LNCaP clone FGC (cell line): ENCODE measurements at regions not wholly inside any gene's neighbourhood (a gene's known extent, or its start where the extent isn't known, plus 50 kb on each side); places are given as distances from the start of the nearest gene placed in this dataset.
"Not testable (repeated sequence)": the region's sequence is repeated elsewhere in the genome, so short reads cannot be mapped to it uniquely, and the experiment has no call there.

Source experiments
- DNase-seq: peaks from one replicate; pipeline ENCODE4 v3.0.0-alpha.2; 2011; ENCODE audit warnings: low read depth
- H3K4me3 ChIP-seq: 2 replicates; pipeline ENCODE4 v1.5.1; 2011; ENCODE audit warnings: mild to moderate bottlenecking, low read depth, low read length, control low read depth
- TF ChIP-seq, protein P1 (sequence below): IDR thresholded peaks from 2 replicates; pipeline ENCODE4 v1.5.1; 2012; ENCODE audit warnings: mild to moderate bottlenecking; ENCODE audit not compliant: control insufficient read depth, insufficient read depth; ENCODE audit errors: extremely low read depth

DNA sequence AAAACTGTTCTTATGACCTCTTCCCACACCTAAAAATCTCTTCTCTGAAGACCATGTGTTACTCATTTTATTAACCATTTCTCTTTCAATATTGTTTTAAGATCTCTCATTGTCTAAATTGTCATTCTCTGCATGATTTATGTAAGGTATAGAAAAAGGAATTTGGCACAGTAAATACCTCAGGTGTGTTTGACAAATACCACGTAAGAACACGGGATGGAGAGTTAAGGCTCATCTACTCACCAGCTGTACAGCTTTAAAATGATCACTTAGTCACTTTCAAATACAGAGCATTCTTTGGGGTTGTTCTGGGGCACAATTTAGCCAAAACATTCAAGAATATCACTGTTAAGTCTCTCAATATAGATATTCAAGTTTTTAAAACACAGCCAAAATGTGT lies 627.1 kb downstream of the MCTP2 start:
- no peak for DNase-seq
- TF ChIP-seq, protein P1, sequence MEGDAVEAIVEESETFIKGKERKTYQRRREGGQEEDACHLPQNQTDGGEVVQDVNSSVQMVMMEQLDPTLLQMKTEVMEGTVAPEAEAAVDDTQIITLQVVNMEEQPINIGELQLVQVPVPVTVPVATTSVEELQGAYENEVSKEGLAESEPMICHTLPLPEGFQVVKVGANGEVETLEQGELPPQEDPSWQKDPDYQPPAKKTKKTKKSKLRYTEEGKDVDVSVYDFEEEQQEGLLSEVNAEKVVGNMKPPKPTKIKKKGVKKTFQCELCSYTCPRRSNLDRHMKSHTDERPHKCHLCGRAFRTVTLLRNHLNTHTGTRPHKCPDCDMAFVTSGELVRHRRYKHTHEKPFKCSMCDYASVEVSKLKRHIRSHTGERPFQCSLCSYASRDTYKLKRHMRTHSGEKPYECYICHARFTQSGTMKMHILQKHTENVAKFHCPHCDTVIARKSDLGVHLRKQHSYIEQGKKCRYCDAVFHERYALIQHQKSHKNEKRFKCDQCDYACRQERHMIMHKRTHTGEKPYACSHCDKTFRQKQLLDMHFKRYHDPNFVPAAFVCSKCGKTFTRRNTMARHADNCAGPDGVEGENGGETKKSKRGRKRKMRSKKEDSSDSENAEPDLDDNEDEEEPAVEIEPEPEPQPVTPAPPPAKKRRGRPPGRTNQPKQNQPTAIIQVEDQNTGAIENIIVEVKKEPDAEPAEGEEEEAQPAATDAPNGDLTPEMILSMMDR, result no peak
- H3K4me3 ChIP-seq, result no peak overlapping the region

DNA sequence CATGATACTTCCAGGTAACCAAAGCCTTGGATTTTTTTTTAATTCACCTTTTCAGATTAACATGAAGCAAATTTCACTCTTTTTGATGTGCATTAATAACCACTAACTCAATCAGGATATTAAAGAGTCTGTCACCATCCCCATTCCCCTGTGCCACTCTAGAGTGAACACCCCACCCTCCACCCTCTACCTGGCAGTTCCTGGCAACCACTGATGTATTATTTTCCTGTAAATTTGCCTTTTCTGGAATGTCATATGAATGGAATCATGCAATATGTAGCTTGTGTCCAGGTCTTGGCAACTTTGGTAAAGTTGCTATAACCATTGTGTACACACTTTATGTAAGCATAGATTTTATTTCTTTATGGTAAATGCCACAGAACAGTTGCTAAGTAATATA lies 627.6 kb downstream of the MCTP2 start:
- TF ChIP-seq, protein P1, result no peak
- no peak for DNase-seq
- no peak overlapping the region for H3K4me3 ChIP-seq

DNA sequence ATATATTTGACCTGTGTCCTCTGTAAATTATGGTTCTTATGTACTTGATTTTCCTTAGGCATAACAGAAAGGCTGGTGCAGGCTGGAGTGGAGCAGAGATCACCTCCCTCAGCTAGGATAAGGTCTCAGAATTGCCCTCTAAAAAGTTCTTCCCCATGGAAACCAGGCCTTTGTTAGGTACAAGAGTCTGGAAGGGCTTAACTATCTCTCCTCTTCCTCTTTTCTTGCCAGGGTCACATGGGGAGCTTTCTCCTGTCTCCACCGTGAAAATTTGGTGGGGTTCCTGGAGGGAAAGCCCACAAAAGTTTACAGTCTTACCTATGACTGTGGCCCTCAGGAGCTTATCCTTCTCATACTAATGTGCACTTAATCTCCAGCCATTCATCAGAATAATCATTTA lies 633.2 kb downstream of the MCTP2 start:
- no peak for DNase-seq

DNA sequence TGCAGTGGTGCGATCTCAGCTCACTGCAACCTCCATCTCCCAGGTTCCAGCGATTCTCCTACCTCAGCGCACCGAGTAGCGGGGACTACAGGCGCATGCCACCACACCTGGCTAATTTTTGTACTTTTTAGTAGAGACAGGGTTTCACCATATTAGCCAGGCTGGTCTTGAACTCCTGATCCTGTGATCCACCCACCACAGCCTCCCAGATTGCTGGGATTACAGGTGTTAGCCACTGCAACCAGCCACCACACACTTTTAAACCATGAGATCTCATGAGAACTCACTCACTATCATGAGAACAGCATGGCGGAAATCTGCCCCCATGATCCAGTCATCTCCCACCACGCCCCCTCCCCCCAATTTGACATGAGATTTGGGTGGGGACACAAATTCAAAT lies 636.9 kb downstream of the MCTP2 start:
- not testable (repeated sequence) for H3K4me3 ChIP-seq, DNase-seq

More for the DNA sequence above, 633.2 kb downstream of the MCTP2 start:
- H3K4me3 ChIP-seq, result no peak overlapping the region
- TF ChIP-seq, protein P1, result no peak

DNA sequence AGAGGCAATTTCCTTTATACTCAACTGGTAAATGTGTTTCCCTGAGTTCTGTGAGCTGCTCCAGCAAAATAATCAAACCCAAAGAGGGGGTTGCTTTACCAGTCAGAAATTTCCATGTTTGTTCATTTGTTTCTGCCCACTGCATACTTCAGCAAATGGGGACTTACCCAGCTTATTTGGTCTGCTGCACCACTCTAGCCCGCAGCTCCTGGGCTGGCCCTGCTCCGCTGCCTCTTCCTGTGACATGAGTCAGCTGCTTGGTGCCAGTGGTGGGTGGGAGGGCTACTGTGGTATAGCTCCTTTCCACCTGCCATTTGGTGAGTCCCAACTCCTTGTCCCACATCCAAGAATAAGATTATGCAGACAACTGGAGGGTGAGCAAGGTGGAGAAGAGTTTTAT lies 644.2 kb downstream of the MCTP2 start:
- no peak overlapping the region for H3K4me3 ChIP-seq
- no peak for DNase-seq
- TF ChIP-seq, protein P1, result no peak

DNA sequence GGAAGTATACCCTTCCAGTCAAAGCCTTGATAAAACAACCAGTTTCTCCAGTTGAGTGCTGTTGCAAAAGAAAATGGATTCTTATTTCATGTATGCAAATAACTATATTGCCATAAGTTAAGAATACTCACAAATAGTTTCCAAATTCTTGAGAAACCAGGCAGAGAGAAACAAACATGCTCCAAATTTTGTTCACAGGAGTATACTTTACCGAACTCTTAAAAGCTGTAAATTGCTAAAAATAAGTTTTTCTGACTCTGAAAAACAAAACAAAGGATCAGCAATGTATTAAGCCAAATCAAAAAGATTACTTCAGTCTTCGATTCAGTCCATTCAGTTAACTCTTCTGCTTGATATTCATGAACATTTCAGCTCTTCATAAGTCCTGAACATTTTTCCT lies 646.5 kb downstream of the MCTP2 start:
- no peak for DNase-seq
- TF ChIP-seq, protein P1, result no peak
- H3K4me3 ChIP-seq, result no peak overlapping the region

DNA sequence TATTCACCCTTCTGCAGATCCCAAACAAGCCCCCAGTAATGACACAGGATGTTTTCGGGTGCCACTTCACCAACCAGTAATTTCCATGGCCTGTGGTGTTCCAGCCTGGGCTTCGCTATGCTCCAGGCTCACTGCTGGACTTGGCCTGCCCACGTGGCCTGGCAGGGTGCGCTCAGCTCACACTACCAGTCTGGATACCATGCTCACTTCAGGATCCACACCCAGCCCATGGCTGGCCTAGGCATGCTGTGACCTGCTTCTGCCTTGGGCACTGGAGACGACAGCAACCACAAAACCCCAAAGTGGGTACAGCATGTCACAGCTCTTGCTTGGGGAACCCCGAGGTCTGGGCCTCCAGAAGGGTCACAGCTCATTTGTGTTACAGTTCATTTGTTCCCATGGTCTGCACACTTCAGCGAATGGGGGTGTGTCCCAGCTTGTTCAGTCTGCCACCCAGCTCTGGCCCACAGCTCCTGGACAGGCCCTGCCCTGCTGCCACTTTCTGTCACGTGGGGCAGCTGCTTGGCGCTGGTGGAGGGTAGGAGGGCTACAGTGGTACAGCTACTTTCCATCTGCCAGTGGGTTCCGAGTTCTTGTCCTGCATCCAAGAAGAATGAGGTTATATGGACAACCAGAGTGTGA lies 650.8 kb downstream of the MCTP2 start:
- no peak for DNase-seq
- TF ChIP-seq, protein P1, result no peak
- no peak overlapping the region for H3K4me3 ChIP-seq
